ENCODE measurements at regions not wholly inside any gene's neighbourhood (a gene's known extent, or its start where the extent isn't known, plus 50 kb on each side); places are given as distances from the start of the nearest gene placed in this dataset.

DNA sequence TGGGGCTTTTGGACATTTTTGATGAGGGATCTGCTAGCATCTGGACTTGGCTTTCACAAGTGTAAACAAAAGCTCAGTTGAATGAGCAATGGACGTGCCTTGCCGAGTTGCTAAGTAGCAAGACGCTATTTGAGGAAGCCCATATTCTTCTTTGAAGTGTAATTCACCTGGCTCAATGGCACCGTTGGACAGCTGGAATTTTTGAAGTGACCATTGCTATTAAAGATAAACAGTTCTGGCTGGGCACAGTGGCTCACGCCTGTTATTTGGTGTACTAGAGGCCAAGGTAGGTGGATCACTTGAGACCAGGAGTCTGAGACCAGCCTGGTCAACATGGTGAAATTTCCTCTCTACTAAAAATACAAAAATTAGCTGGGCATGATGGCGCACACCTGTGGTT lies 88.8 kb upstream of the SOX4 start:
- TF ChIP-seq, protein P1, sequence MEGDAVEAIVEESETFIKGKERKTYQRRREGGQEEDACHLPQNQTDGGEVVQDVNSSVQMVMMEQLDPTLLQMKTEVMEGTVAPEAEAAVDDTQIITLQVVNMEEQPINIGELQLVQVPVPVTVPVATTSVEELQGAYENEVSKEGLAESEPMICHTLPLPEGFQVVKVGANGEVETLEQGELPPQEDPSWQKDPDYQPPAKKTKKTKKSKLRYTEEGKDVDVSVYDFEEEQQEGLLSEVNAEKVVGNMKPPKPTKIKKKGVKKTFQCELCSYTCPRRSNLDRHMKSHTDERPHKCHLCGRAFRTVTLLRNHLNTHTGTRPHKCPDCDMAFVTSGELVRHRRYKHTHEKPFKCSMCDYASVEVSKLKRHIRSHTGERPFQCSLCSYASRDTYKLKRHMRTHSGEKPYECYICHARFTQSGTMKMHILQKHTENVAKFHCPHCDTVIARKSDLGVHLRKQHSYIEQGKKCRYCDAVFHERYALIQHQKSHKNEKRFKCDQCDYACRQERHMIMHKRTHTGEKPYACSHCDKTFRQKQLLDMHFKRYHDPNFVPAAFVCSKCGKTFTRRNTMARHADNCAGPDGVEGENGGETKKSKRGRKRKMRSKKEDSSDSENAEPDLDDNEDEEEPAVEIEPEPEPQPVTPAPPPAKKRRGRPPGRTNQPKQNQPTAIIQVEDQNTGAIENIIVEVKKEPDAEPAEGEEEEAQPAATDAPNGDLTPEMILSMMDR (IDR thresholded peaks at IDR 0.05; ENCODE audit: insufficient read depth, low read length): no peak
- TF ChIP-seq GABPA (IDR thresholded peaks at IDR 0.05; ENCODE audit: low read depth) (no peak), POLR2AphosphoS5 (IDR thresholded peaks at IDR 0.05; ENCODE audit: low read depth) (no peak)

All from HL-60 (cell line).